Muscle layer of duodenum (tissue), 2 donors: ENCODE measurements at regions not wholly inside any gene's neighbourhood (a gene's known extent, or its start where the extent isn't known, plus 50 kb on each side); places are given as distances from the start of the nearest gene placed in this dataset.

Source experiments
- H3K27ac ChIP-seq: one replicate; pipeline ENCODE4 v1.7.0; 2013; ENCODE audit warnings: mild to moderate bottlenecking, low read length
- H3K27me3 ChIP-seq: one replicate; pipeline ENCODE4 v1.7.0; 2013; ENCODE audit warnings: low read depth, mild to moderate bottlenecking, control low read depth, low read length
- H3K36me3 ChIP-seq, 2 donors: one replicate each; pipeline ENCODE4 v1.7.0; 2013; ENCODE audit warnings: low read length in 2 of 2, control low read depth in 1 of 2, mild to moderate bottlenecking in 1 of 2; ENCODE audit not compliant: insufficient read depth in 2 of 2, control insufficient read depth in 1 of 2
- H3K4me1 ChIP-seq, 2 donors: one replicate each; pipeline ENCODE4 v1.7.0; 2013; ENCODE audit warnings: low read length in 2 of 2, mild to moderate bottlenecking in 2 of 2, control low read depth in 1 of 2, moderate library complexity in 1 of 2; ENCODE audit not compliant: insufficient read depth in 2 of 2, control insufficient read depth in 1 of 2
- H3K4me3 ChIP-seq, 2 donors: one replicate each; pipeline ENCODE4 v1.7.0; 2013; ENCODE audit warnings: low read length in 2 of 2, low read depth in 1 of 2, mild to moderate bottlenecking in 1 of 2
- H3K9me3 ChIP-seq, 2 donors: one replicate each; pipeline ENCODE4 v1.7.0; 2013; ENCODE audit warnings: low read length in 2 of 2, control low read depth in 1 of 2, mild to moderate bottlenecking in 1 of 2; ENCODE audit not compliant: control insufficient read depth in 1 of 2
- donor health status: healthy.

DNA sequence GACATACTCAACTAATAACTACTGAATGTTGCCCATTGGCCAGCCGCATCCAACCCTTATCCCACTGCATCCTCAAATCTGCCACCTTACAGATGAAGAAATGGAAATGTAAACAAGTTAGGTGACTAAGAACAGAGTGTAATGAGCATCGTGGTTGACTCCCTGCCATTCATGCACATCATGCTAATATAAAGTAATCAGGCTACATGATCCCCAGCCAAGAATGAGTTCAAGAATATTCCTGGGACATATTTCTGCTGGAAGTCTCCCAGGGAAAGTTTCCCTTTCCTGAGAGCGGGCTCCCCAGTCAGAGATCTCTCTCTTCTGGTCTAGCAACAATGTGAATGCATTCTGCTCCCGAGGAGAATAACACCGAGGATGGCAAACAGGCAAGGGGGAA is 55.9 kb upstream of the SERP2 start:
- H3K27me3 ChIP-seq: no peaks in the 10 kb centered on the region
- H3K4me3 ChIP-seq: peak overlapping the region in 1 of 2 donors; percentile 8
- H3K27ac ChIP-seq: no peak overlapping the region
- H3K36me3 ChIP-seq: no peaks in the 10 kb centered on the region
- H3K9me3 ChIP-seq: peaks cover 0 to 4% of the 10 kb centered on the region in 2 donors
- peaks cover 10 to 15% of the 10 kb centered on the region in 2 donors for H3K4me1 ChIP-seq

DNA sequence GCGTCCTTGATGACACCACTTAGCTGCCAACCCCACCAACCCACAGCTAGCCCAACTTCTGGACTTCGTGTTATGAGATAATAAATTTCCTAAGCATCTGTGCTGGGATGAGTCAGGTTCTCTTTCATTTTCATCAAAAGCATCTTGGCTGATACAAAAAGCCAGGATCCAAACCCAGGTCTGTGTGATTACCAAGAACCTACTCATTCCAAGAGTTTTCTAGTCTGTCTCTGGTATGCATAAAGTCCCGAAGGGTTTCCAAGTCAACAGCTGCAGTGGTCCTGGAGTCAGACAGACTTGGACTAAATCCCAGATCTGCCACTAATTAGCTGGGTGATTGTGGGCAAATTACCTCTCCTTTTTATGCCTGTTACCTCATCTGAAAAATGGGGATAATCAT is 55.5 kb upstream of the SERP2 start:
- Histone ChIP-seq H3K9me3 (peaks cover 0 to 4% of the 10 kb centered on the region in 2 donors), H3K36me3 (no peaks in the 10 kb centered on the region), H3K27ac (no peak overlapping the region), H3K4me1 (peaks cover 6 to 15% of the 10 kb centered on the region in 2 donors), H3K27me3 (no peaks in the 10 kb centered on the region), H3K4me3 (peak overlapping the region in 1 of 2 donors; percentile 8)

DNA sequence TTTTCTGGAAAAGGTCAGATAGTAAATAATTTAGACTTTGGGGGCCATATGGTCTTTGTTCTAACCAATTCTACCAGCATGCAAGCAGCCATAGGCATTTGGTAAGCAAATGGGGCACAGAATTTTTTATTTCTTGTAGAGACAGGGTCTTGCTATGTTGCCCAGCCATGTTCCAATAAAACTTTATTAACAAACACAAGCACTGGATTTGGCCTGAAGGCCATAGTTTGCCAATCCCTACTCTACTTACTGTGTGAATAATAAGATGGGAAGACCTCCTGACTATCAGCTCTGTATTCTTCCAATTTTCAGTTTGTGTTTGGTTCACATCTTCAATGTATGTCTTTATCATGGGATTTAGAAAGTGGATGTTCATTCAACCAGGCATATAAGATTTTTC is 53.0 kb upstream of the SERP2 start:
- peaks cover 0 to 4% of the 10 kb centered on the region in 2 donors for H3K9me3 ChIP-seq
- no peaks in the 10 kb centered on the region for H3K36me3 ChIP-seq
- H3K4me1 ChIP-seq: peaks cover 0 to 15% of the 10 kb centered on the region in 2 donors
- no peak overlapping the region for H3K4me3 ChIP-seq
- no peaks in the 10 kb centered on the region for H3K27me3 ChIP-seq
- H3K27ac ChIP-seq: no peak overlapping the region

DNA sequence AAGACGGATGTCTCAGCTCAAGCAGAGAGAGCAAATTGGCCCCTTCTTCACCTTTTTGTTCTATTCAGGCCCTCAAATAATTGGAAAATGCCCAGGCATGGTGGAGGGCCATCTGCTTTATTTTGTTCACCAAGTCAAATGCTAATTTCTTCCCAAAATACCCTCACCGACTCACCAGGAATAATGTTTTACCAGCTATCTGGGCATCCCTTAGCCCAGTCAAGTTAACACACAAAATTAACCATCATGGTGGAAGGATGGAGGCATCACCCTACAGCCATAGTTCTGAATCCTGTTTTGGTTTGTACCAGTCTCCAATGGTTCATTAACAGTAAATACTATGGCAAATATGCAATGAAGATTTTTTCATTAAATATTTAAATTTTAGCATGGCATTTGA is 51.7 kb upstream of the SERP2 start:
- no peak overlapping the region for H3K4me3 ChIP-seq
- H3K9me3 ChIP-seq: peaks cover 0 to 4% of the 10 kb centered on the region in 2 donors
- H3K27ac ChIP-seq: no peak overlapping the region
- H3K4me1 ChIP-seq: peaks cover 0 to 13% of the 10 kb centered on the region in 2 donors
- H3K27me3 ChIP-seq: no peaks in the 10 kb centered on the region
- H3K36me3 ChIP-seq: no peaks in the 10 kb centered on the region

DNA sequence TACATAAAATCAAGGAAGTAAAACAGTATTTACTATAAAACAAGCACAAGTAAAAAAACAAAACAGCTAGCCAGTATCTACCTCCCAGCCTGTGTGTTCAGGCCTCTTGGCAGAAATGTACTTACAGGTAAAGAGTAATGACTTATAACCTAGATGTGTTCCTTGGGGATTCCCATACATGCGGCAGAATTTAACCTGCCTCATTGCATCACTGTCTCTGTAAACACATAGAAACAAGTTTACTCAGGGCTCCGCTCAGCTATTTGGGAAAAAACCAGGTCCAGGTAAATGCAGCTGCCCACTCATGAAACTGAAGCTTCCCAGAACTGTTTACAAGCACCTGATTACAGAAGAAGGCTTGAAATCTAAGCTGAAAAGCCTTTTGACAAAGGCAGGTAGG is 50.7 kb upstream of the SERP2 start:
- Histone ChIP-seq H3K4me1 (peaks cover 0 to 5% of the 10 kb centered on the region in 2 donors), H3K36me3 (no peaks in the 10 kb centered on the region), H3K27me3 (no peaks in the 10 kb centered on the region), H3K27ac (no peak overlapping the region), H3K9me3 (peaks cover 0 to 4% of the 10 kb centered on the region in 2 donors), H3K4me3 (no peak overlapping the region)

DNA sequence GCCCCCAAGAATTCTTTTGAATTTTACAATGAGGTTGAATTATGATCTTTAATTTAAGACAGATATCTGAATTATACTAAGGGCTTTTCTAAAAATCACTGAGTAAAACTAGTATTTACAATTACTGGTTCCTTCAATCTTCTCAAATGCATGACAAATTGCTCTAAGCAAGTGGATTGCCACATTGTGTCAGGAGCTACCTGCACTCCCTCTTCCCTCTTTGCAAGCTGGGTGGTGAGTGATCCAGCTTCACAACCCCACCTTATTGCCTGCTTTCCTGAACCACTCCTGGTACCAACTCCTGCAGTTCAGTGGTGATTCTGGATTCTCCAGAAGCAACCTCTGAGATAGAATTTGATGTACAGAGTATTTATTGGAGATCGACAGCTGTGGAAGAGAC is 49.9 kb upstream of the SERP2 start:
- no peak overlapping the region for H3K4me3 ChIP-seq
- H3K9me3 ChIP-seq: peaks cover 0 to 4% of the 10 kb centered on the region in 2 donors
- no peaks in the 10 kb centered on the region for H3K27me3 ChIP-seq
- H3K27ac ChIP-seq: no peak overlapping the region
- H3K36me3 ChIP-seq: no peaks in the 10 kb centered on the region
- no peaks in the 10 kb centered on the region for H3K4me1 ChIP-seq
